GM21526 (cell line): ENCODE measurements at regions not wholly inside any gene's neighbourhood (a gene's known extent, or its start where the extent isn't known, plus 50 kb on each side); places are given as distances from the start of the nearest gene placed in this dataset.
"Not testable (repeated sequence)": the region's sequence is repeated elsewhere in the genome, so short reads cannot be mapped to it uniquely, and the experiment has no call there.

Experiments
- ATAC-seq: cut with Tn5 transposase; IDR thresholded peaks from one replicate; pipeline ENCODE4 v1.9.1; 2021; ENCODE audit warnings: moderate library complexity; ENCODE audit not compliant: unreplicated experiment, low FRiP score

DNA sequence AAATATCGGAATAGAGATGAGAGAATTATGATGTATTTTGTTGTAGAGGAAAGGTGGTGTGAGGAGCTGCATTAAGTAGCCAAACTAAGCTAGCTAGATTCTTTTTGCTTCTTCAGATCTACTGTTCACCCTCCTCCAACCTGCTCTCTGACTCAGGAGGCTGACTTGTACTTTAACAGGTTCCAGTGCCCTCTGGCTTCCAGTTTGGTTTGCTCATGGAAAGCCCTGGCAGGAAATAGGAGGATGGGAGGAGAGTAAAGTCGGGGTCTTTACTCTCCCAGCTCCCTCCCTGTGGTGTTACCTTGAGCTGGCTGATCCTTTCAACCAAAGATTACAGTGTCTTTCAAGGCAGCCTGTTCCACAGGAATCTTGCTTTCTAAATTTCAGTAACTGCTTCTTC lies 277.0 kb upstream of the EDA2R start:
- ATAC-seq, result no peak

DNA sequence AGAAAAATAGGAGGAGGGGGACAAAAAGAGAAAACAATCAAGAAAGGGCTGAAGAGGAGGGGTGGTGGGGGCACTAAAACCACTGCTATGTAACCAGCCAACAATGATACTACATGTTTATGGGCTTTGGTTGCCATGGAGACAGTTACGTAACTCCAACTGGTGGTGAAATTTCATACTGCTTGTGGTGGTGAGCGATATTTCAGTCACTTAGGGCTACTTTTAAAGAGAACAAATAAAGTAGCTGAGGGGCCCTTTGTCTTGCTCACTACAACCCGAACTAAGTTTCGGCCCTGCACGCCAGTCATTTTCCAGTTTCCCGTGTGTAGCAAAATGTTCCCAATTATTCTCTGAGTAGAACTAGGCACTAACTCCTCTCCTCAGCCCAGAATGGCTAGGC lies 275.2 kb upstream of the EDA2R start:
- no peak for ATAC-seq

DNA sequence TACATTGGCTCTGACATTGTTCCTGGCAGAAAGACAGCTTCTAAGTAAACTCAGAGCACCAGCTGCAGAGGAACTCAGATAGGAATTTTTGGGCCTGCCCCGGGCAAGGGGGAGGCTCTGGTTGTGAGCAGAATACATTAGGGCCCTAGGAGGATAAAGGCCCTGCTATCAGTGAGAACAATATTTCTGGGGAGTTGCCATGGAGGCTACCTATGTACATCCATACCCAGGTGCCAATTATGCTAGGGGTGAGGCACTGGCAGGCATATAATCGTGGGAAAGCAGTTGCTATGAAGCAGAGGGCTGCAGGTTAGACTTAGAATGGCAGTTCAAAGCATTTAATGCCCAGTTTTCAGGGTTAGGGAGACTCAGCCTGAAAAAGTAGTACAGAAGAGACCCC lies 273.5 kb upstream of the EDA2R start:
- no peak for ATAC-seq

DNA sequence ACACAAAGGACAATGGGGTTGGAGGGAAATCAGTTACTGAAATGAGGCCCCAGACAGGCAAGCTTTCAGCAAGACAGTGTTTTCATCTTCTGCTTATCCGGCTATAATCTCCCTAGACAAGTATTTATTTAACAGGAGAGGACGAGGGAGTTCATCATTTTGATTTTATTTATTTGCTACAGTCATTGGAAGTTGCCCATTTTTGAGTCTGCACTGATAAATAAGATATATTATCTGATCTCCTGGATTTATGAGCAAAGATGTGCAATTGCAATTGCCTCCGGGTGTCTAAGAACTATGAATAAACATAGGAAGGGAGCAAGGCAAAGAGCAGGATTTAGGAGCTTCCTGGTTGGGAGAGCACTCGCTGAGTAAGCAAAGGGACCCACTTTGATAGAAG lies 263.2 kb upstream of the EDA2R start:
- no peak for ATAC-seq

DNA sequence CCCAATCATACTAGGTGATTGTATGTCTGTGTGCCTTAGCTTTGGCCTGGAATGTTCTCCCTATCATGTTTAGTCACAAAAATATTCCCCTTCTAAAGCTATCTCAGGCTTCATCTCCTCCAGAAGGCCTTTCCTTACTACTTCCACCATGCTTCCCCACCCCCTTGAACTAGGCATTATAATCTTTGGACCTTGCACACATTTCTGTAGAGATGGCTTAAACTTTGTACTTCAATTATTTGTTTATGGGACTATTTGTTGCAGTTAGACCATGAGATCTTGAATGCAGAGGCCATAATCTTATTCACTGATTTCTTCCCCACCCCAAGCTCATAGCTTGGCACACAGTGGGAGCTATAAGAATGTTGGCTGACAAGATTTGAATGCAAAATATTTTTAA lies 262.0 kb upstream of the EDA2R start:
- no peak for ATAC-seq

DNA sequence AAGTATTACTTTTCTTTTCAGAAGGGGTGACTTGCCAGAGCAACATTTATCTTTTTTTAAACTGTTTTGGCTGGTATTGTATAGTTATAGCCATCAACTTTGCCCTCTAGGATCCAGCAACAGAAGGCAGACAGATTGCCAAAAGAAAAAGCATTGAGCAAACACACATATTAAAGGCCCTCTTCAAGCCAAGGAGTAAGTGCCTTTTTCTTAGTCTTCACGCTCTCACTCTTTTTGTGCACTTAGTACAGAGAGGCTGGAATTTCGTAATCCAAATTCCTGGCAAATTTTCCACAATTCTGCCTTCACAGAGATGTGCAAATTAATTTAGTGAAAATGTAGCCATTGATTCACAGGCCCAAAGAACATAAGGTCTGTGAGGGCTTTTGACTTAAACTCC lies 253.1 kb upstream of the EDA2R start:
- ATAC-seq, result no peak

DNA sequence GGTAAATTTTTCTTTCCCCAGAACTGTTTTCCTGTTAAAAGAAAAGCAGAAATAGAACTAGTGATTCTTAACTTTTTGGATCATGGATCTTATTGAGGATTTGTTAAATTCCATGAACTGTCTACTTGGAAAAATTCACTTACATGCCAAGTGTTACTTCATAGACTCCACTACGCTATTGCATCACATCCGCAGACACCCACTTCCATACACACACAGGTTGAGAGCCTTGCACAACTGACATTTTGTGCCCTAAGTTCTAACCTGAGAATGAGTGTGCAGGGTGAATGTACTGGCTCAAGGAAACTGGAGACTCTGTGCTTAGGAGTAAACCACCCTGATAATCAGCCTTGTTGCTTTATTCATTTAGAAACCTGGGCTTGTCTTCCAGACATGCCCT lies 250.5 kb upstream of the EDA2R start:
- ATAC-seq, result no peak

DNA sequence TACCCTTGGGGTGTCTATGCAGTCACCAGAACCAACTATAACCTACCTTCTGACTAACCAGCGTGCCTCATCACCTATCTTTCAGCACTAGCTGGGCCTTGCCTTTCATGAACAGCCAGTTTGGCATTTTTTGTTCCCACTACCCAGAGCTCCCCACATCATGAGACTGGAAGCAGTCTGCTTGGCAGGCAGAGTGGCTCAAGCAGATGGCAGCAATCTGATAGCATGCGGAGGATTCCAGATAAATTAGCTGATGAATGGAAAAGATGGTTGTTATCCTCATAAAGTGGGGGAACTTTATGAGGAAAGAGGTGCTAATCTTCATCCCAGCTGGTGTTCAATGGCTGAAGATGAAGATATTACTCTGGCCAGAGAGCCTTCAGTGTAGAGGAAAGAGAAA lies 243.2 kb upstream of the EDA2R start:
- ATAC-seq, result no peak

DNA sequence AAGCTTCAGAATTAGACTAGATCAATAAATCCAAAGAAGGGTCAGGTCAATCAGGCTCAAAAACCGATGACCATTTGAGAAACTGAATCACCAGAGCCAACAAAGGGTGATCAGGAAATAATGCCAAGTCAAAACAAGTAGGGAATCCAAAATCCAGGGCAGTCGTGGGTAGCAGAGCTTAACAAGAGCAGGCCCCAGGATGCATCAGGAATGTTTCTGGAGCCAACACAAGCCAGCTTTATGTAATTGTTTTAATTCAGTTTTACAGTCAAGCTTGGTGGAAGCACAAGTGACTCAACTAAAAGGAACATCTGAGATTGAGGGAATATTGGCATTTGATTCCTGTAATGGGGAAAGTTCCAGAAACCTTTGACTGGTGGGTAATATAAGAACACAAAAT lies 237.9 kb upstream of the EDA2R start:
- no peak for ATAC-seq

DNA sequence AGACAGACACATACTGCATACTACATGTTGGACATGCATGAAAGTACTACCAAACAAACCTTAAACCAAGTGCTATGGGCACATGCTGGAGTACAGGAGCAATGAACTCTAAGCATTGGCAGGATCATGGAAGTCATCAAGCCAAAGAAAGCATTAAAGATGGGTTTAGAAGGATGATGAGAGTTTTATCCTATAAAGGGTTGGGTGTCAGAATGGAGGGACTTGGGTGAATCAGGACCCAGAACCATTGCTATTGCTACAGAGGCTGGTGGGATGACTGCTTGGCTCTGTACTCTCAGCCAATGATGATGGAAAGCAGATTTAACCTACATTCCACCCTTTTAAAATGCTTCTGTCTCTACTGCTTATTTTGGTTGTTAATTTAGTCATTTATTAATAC lies 233.9 kb upstream of the EDA2R start:
- ATAC-seq, result no peak

DNA sequence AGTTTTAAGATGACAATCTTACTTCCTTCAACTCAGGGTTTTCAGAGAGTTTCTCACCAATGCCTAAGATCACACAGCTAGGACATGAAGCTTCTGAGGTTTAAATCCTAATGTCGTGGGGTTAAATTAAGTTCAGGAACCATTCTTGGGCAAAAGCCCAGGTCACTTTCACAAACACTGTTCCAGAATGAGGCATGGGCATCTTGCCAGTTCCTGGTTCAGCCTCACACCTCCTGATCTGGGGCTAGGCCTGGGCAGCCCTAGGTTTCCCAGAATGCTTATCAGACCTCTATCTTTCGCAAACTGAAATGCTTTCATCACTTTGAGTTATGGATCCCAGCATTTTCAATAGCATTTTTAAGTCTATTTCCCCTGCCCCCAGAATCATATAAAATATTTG lies 224.8 kb upstream of the EDA2R start:
- ATAC-seq, result no peak

DNA sequence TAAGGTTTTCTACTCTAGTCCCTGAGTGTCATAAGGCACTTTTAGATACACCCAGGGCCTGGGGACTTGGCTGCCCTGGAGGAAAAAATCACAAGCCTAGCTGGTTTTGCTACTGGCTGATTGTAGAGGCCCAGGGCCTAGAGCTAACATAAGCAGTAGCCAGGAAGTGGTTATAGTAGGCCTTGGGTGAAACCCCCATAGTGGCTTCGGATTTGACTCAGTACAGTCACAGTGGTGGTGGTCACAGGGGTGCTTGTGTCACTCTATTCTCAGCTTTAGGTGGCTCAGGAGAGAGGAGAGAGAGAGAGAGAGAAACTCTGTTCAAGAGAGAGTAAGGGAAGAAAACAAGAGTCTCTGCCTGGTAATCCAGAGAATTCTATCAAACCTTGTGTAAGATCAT lies 194.5 kb upstream of the EDA2R start:
- ATAC-seq, result peak; percentile 98

DNA sequence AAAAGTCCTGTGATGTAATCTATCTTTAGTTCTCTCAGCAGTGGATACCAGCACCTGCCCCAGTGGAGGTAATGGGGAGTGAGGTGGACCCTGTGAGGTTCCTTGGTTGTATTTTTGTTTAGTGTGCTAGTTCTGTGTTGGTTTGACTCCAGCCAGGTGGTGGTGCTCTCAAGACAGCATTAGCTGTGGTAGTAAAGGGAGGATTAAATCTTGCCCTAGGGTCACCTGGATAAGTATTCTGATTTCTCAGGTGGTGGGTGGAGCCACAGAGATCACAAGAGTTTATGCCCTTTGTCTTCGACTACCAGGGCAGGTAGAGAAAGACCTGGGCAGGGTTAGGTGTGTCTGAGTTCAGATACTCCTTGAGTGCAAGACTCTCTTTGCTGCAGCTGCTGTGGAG lies 176.3 kb upstream of the EDA2R start:
- no peak for ATAC-seq

DNA sequence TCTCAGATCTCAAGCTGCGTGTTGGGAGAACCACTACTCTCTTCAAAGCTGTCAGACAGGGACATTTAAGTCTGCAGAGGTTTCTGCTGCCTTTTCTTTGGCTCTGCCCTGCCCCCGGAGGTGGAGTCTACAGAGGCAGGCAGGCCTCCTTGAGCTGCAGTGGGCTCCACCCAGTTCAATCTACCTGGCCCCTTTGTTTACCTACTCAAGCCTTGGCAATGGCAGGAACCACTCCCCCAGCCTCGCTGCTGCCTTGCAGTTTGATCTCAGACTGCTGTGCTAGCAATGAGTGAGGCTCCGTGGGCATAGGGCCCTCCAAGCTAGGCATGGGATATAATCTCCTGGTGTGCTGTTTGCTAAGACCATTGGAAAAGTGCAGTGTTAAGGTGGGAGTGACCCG lies 155.6 kb upstream of the EDA2R start:
- not testable (repeated sequence) for ATAC-seq

DNA sequence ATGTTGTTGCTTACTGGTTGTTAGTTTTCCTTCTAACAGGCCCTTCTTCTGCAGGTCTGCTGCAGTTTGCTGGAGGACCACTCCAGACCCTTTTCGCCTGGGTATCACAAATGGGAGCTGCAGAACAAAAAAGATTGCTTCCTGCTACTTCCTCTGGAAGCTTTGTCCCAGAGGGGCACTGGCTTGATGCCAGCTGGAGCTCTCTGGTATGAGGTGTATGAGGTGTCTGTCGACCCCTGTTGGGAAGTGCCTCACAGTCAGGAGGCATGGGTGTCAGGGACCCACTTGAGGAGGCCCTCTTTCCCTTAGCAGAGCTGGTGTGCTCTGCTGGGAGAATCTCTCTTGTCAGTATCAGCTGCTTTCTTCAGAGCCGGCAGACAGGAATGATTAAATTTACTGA lies 127.4 kb upstream of the EDA2R start:
- no peak for ATAC-seq

DNA sequence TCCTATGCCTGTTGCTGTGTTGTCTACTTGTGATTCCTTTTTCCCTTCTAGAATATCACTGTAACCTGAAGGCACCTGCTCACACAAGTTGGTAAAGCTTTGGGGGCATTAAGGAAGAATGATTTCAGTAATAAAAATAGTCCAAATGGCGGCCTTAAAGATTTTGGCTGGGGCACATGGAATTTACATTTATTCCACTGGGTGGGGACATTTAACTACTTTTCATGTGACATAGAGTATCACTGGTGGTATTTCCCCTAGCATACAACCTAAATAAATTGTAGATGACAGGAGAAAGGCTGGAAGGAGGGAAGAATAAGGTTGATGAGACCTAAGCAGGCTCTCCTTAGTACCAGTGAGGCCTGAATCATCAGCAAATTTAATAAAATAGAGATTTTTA lies 121.8 kb upstream of the EDA2R start:
- ATAC-seq, result no peak

DNA sequence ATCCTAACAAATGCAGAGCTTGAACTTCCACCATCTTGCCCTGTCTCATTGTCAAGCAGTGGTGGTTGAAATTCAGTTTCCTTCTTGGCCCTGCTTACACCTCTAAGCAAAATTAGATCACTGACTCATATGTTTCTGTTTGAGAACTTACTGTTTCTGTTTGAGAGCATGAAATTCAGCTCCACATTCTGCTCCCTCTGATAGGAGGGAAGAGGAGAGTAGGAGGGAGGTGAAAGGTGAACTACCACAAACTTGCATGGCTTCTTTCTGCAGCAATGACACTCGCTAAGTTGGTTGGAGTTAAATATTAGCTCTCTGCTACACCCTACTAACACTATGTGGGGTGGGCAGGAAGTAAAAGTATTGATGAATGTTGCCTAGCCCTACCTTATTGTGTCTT lies 117.8 kb upstream of the EDA2R start:
- no peak for ATAC-seq

DNA sequence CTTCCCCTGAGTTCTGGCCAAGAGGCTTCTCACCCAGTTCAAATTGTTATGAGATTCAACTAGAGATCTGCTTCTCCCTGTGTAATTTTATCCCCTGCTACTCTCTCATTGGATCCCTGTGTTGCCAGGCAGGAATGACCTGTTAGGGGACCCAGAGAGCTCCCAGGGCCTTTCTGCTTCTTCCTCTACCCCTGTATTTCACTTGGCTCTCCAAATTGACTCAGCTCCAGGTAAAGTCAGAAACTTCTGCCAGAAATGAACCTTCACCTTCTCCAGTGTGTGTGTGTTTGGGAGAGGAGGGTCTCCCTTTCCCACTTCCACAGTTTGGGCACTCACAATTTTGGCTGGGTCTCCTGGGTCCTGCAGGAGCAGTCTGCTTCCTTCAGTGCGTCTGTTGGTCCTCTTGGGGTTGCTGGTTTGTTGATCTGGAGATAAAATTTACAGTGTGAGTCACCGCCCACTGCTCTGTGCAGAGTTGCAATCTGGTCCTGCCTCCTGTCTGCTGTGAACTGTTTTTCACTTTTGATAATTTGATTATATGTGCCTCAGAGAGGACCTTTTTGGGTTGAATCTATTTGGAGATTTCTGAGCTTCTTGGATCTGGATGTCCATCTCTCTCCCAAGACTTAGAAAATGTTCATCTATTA lies 112.4 kb upstream of the EDA2R start:
- no peak for ATAC-seq

DNA sequence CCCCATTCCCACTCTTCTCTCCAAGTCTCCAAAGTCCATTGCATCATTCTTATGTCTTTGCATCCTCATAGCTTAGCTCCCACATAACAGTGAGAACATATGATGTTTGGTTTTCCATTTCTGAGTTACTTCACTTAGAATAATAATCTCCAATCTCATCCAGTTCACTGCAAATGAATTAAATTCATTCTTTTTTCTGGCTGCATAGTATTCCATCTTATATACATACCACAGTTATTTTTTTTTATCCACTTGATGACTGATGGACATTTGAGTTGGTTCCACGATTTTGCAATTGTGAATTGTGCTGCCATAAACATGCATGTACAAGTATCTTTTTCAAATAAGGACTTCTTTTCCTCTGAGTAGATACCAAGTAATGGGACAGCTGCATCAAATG lies 105.6 kb upstream of the EDA2R start:
- not testable (repeated sequence) for ATAC-seq

DNA sequence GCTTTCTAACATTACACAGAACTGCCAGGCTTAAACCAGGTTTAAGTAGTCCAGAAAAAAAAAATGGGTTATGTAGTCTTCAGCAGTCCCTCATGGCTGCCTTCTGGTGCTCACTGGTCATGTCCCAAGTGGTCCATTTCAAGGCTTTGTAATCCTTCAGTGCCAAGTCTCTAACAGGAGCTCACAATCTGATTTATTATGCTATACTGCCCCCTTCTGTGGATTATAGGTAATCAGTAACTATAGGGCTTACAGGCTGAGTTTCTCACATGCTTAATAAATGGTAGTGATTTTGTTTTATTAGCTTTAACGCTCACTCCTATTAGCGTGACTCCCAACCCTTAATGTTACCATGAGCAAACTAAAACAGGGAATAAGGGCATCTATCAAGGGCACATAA lies 92.5 kb upstream of the EDA2R start:
- ATAC-seq, result no peak

DNA sequence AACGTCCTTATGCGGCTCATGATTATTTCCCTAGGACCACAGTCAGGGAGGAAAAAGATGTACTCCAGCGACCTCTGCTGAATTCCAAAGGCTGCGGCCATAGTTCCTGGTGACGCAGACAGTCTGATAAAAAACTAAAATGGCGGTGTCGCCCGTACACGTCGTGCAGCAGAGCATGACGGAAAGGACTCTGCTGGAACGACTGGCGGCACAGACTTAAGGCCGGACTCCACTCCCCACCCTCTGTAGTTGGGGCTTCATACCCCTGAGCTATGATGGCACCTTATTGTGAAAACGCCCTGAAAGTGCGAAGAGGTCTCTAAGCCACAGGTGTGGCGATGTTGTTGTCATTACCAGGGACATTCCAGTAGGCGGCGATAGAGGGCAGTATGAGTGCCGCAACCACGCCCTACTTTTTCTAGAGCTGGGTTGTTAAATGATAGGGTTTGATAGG lies 90.0 kb upstream of the EDA2R start:
- peak; percentile 59 for ATAC-seq

DNA sequence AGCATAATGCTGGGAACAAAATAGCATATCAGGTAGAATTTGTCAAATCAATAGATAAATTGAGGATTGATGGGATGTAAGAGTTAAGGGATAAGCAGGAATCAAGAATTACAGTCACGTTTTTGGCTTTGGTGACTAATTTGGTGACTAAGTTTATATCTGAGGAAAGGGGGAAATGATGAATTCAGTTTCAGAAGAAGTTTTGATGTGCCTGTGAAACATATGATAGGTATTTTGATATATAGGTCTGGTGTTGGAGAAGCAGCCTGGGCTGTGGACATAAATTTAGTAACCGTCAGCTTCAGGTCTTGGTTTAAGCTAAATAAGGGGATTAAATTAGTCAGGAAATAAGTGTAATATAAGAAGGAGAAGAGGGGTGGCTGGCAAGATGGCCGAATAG lies 79.0 kb upstream of the EDA2R start:
- ATAC-seq, result no peak
